GM21447 (cell line): ENCODE measurements at regions not wholly inside any gene's neighbourhood (a gene's known extent, or its start where the extent isn't known, plus 50 kb on each side); places are given as distances from the start of the nearest gene placed in this dataset.
"Not testable (repeated sequence)": the region's sequence is repeated elsewhere in the genome, so short reads cannot be mapped to it uniquely, and the experiment has no call there.

Source experiments
- ATAC-seq: cut with Tn5 transposase; IDR thresholded peaks from one replicate; pipeline ENCODE4 v1.9.1; 2021; ENCODE audit not compliant: unreplicated experiment

DNA sequence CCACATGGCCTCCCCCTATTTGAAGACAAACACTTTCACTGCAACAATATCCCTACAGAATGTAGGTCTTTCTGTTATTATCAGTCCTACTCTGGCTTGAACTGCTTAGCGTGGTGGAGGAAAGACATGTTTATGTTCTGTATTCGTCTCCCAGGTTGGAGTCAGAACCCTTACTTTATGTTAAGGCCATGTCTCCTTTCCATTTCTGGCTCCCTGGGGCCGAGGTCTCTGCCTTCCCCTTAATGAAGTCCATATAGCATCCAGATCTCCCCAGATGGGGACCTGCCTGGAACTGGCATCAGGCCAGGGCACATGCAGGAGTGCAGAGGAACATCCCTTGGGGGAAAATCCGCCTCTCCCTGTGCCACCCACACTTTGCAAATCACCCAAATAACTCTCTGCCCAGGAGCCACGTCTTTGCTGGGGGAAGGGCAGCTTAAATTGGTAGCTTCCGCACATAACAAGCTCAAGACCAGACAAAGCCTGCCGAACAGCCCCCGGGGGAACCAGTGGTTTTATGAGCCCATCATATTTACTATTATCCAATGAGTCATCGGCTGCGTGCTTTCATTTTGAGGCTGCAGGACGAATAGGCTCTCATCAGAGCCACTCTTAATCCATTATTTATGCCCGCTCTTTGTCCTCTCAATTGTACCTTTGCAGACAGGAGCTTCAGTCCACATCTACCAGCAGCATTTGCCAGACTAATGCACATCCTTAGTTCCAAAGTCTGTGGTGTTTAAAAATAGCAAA lies 237.0 kb downstream of the UACA start:
- no peak for ATAC-seq

DNA sequence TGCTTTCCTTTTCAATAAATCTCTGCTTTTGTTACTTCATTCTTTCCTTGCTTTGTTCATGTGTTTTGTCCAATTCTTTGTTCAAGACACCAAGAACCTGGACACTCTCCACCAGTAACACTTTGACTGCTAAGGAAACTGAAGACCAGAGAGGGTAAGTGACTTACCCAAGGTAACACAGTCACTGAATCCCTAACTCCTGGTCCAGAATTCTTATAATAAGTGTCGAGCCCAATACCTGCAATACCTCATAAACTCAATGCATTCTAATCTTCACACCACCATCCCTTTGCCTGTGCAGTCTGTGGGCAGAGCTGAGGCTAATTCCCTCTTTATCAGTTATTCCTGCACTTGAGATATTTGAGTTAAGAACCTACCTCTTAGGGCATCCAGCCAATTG lies 237.8 kb downstream of the UACA start:
- no peak for ATAC-seq

DNA sequence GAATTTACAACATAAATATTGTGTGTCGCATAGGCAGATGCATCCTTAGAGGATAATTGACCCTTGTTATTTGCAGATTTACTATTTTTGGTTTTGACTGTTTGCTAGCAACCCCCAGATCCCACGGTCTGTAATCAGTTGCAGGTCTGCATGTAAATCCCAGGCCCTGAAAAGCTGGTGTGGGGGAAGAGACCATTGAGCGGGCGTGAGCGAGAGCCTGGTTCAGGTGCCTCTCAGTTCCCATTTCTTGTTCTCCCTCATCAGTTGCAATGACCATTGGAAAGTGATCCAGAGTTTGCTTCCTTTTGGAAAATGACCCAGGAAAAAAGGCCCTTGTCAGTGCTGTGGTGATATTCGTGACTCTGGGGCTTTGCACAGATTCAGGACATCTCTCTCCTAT lies 238.9 kb downstream of the UACA start:
- ATAC-seq = no peak

DNA sequence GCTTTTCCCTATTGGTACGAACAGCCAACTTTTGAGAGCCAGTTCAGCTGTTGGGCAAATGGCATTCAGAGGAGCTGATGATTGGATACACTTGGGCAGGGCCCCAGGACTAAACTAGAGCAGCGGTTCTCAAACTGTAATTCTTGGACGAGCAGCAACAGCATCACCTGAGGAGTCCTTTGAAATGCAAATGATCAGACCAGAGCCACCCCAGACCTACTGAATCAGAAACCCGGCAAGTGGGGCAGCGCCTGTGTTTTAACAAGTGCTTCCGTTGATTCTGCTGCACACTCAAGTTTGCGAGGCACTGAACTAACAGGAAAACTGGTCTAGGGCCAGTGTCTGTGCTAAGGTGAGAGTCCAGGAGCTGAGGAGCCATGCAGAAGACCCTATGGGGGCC lies 239.7 kb downstream of the UACA start:
- ATAC-seq = no peak

DNA sequence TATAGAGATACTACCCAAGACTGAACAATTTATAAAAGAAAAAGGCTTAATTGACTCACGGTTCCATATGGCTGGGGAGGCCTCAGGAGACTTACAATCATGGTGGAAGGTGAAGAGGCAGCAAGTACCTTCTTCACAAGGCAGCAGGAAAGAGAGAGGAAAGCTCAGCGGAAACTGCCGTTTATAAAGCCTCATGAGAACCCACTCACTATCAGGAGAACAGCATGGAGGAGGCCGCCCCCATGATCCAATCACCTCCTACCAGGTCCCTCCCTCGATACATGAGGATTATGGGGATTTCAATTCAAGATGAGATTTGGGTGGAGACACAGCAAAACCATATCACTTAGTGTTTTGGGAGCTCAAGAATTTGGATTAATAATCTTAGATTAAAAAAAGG lies 240.2 kb downstream of the UACA start:
- ATAC-seq = no peak

DNA sequence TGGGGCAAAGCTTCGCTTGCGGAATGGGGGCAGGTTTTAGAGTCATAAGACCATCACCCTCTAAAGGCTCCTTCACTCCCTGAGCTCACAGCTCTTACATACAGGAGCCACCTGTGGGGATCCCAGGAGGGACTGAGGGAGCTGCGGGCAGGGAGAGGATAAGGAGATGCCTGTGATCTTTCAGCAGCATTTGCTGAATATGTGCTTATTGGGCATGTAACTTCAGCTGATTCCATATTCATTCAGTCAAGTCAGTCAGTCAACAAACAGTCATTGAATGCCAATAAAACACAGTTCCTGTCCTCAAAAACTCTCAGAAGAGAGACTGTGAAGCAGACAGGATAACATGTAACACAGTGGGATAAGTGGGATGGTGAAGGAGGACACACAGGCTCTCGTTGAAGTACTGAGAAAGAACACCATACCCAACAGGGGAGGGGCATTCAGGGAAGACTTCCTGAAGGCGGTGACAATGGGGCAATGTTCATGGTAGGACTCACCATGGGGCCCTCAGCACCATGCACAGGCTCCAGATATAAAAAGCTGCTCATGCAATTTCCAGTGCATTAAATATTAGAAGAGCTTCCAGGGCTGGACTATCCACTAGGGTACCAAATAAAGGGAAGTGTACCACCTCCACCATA lies 240.9 kb downstream of the UACA start:
- ATAC-seq = no peak

DNA sequence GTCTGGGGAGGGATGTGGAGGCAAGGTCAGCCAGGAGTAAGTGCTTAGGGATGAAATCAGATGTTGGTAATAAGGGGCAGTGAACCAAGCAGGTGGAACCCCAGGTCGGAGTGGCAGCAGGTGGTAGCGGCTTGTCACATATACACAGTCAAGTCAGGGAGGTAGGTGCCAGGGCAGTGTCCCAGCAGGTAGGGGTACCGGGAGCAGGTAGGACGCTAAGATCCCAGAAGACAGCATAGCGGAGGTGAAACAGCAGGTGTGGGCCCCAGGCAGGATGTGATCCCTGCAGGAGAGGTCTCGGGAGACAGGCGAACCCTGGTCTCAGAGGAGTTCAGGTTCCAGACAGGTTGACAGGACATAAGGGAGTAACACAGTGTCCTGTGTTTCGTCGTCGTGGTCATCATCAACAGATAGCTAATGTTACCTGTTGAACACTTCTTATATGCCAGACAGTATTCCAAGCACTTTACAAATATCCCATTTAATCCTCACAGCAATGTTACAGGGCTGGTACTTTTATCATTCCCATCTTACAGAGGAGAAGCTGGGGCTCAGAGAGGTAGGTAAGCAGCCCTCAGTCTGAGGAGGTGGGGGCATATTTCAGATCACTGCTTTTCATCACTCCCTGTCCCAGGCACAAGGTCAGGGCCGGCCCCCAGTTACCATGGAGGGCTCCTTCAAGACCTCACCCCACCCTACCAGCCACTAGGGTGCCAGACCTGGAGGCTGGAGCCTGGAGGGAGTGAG lies 241.6 kb downstream of the UACA start:
- no peak for ATAC-seq

DNA sequence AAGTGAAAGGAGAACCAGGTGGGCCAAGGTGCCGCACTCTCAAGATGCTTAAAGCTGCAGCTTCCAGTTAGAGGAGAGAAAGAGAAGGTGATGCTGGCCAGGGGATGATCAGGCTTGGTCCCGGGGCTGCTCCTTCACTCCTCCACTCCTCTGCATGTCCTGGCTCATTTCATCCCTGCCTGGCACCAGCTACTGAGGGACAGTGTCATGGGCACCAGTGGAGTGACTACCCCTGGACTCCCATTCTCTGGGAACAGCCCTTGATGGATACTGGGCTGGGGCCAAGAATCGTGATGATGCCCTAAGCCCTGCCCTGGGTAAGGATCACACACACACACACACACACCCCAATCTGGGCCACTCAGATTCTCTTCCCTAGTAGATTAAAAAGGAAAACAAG lies 243.7 kb downstream of the UACA start:
- ATAC-seq = no peak

DNA sequence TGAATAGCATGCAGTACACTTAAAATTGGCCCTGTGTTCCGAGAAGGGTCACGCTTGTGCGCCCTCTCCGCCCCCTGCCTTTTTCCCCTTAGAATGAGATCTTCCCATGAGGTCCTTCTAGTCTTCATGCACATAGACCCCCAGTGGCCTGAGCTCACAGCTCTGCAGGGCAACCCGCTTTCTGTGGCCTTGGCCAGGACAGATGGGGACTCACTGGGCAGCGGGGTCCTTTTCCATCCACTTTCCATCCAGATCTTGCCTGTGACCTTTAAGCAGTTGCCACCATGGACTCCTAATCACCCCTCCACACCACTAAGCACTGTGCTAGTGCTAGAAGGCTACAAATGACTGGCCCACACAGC lies 244.4 kb downstream of the UACA start:
- ATAC-seq = no peak

DNA sequence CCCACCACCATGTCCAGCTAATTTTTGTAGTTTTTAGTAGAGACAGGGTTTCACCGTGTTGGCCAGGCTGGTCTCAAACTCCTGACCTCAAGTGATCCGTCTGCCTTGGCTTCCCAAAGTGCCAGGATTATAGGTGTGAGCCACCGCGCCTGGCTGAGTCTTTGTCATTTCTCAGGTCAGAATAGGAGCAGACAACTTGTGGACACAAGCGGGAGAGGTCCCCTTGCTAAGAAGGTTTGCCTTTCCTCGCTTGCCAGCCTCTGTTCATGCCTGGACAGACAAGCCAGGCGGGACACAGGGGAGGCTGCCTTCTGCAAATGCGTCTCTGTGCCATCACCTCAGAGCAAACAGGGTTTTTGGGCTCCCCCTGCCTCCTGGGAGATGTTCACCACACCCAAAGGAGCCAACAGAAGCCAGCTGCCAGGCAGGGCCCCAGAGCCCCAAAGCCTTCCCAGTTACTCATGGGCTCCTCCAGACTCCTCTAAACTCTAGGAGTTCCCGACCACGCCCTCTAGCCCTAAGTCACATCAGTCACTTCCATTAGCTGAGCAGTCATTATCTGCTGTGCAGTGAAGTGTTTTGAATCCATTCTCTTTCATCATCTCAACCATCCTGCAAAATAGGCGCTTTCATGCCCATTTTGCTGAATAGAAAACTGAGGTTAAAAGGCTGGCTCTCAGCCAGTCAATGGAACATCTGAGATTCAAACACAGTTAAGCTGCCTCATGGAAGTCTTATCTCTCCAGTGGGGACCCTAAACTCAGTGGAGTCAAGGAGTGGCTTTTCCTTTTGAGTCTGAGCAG lies 245.0 kb downstream of the UACA start:
- ATAC-seq = no peak

DNA sequence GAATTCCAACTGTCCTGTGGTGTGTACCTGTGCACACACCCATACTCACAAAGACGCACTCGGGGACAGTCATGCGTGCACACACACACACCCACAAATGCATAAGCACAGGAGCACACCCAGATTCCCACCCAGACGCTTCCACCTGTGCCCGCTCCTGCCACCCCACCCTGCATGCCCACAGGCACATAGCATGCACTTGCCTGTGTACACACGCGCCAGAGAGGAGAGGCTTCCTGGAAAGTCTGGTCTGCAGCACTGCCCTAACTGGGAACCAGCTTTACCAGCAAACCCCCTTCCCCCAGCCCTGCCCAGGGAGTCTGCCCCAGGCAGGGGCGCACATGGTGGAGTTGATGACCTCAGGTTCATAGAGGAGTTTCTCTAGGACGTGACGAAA lies 246.2 kb downstream of the UACA start:
- ATAC-seq = no peak

DNA sequence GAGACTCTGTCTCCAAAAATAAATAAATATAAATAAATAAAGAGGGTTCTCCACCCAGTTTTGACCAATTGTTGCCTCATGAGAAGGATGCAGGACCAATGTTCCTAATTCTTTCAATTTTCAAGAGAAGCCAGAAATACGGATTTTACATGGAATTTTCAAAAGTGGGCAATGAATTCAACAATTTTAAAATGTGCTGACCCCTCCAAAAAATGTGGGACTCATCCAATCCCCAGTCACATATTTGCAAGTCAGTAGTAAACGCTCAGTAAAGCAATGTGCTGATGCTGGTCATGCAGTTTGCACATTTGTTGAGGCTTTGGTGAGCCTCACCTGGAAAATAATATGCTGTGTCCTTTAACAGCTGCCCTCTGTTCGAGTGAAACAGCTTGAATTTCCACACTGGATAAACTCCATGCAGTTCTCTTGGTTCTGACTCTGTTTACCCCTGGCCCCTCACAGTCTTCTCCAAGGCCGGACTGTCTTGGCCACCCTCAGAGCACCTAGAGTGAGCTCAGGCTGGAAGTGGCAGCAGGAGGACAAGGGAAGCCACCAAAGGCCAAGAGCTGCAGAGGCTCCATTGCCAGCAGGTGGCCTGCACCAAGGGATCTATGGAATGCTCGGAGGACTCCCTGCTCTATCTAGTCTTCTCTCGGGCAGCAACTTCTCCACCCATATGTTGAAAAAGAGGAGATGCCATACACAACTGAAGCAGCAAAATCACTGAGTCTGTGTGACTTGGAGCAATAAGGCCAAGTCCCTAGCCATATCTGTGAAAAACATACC lies 246.8 kb downstream of the UACA start:
- ATAC-seq = no peak

DNA sequence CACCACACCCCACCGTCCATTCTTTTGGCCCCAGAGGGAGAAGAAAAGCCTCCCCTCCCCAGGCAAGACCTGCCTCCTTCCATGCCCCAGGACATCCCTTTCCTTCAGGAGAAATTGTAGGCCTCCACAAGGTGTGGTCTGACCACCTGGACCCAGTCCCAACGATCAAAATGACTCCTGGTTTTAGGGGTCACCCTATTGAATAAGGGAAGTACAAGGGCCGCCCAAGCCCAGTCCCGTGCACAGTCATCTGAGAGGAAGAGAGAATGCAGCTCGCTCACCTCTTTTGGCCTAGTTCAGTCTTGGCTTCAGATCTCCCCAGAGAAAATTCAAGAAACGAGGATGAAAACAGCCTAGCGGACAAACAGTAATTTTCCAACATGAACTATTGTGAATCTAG lies 249.1 kb downstream of the UACA start:
- ATAC-seq = no peak

DNA sequence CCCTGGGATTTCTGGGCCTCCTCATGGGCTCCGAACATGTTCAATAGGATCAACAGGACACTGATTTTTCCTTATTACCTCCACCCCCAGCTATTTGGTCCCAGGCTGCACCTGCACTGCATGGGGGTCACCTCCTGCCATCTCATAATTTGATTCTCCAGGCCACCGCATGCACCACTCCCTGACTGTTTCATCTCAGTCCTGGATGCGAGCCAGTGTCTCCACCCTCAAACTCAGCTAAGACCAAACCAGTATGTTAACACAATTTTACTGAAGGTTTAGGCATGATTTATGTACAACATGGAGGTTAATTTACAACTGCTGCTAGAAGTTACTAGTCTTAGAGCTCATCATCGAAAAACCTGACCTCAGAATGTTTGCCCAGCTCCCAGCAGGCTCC lies 249.5 kb downstream of the UACA start:
- ATAC-seq = no peak

DNA sequence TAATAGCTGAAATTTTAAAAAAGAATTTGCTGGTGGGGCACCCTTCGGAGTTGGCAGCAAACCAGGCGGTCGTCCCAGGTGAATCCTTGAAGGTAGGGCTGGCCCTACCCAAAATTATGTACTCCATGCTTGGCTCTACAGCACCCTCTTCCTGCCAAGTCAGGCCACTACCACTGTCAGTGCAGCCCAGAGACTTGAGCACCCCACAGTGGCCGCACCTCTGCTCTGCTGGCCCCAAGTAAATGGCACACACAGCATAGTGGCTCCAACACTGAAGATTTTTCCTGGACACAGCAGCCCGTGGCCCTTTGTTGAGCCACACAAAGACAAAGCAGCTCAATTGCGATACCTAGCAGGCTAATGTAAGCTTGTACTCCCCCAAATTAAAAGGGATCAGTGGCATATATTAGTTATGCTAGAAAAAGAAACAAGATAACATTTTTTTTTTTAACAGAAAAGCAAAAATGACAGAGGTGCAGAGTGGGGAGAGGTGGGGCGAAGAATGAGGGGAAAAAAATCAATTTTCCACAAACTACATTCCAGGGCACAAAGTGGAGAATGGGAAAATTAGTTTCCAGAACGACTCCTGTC lies 250.5 kb downstream of the UACA start:
- ATAC-seq = peak; percentile 58

DNA sequence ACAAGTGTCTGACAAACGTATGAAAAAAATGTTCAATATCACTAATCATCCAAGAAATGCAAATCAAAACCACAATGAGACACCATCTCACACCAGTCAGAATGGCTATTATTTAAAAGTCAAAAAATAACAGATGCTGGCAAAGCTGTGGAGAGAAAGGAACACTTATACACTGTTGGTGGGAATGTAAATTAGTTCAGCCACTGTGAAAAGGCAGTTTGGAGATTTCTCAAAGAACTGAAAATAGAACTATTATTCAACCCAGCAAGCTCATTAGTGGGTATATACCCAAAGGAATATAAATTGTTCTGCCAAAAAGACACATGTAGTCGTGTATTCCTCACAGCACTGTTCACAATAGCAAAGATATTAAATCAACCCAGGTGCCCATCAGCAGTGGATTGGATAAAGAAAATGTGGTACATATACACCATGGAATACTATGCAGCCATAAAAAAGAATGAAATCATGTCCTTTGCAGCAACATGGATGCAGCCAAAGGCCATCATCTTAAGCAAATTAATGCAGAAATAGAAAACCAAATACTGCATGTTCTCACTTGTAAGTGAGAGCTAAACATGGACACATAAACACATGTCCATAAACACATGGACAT lies 251.3 kb downstream of the UACA start:
- ATAC-seq = not testable (repeated sequence)

DNA sequence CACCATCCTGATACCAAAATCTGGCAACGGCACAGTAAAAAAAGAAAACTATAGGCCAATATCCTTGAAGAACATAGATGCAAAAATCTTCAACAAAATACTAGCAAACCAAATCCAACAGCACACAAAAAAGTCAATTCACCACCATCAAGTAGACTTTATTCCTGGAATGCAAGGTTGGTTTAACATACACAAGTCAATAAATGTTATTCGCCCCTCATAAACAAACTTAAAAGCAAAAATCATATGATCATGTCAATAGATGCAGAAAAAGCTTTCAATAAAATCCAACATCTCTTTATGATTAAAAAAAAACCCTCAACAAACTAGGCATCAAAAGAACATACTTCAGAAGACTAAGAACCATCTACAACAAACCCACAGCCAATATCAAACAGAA lies 252.9 kb downstream of the UACA start:
- no peak for ATAC-seq

DNA sequence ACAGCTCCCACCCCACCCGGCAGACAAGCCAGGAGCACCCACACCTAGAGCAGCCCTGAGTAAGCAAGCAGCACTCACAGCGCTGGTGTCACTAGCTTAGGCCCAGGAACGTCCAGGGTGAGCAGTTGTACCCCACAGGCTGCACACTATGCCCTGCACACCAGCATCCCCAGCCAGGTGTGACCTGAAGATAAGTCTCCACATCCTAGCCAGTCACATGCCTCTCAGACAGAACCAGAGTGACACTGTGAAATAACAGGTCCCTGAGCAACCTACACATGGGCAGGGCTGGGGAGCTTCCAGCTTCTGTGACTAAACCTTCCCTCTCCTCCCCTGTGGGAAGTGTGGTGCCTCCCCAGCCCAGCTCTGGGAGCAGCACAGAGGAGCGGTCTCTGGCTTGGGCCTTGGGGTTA lies 253.6 kb downstream of the UACA start:
- ATAC-seq = no peak

DNA sequence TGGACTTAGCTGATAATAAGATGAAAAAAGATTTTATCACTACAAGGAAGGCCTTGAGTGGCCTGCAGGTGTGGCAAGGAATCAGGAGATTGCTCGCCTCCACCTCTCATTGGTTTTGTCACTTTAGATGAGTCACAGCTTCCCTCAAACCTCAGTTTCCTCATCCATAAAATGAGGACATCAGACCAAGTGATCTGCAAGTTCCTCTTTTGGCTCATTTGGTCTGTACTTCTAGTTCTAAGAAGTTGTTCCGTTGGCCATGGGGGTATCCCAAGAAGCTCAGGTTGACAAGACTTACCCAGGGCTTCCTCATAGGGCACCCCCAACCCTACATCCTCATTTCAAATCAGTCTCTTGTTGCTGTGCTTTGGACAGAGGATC lies 254.1 kb downstream of the UACA start:
- ATAC-seq = no peak
